MM.1S (cell line): ENCODE measurements at regions not wholly inside any gene's neighbourhood (a gene's known extent, or its start where the extent isn't known, plus 50 kb on each side); places are given as distances from the start of the nearest gene placed in this dataset.

Experiments used
- DNase-seq: peaks from one replicate; pipeline ENCODE4 v3.0.0-alpha.2; 2015
- H2AFZ ChIP-seq: fragments of 300-600 bp; sonication (generic); 2 replicates; pipeline ENCODE4 v1.6.0; 2016; ENCODE audit warnings: antibody characterized with exemption, low read length
- H3F3A ChIP-seq: fragments of 300-600 bp; sonication (generic); 2 replicates; pipeline ENCODE4 v1.6.1; 2016; ENCODE audit warnings: mild to moderate bottlenecking, antibody characterized with exemption, low read length, moderate library complexity, mixed read lengths; ENCODE audit not compliant: insufficient read depth
- H3K27ac ChIP-seq: fragments of 300-600 bp; sonication (generic); 2 replicates; pipeline ENCODE4 v1.5.1; 2016; ENCODE audit warnings: mild to moderate bottlenecking, low read length
- H3K27me3 ChIP-seq: fragments of 300-600 bp; sonication (generic); replicated peaks from 2 replicates; pipeline ENCODE4 v1.6.0; 2016; ENCODE audit warnings: low read length; ENCODE audit not compliant: insufficient read depth
- H3K36me3 ChIP-seq: fragments of 300-600 bp; sonication (generic); replicated peaks from 2 replicates; pipeline ENCODE4 v1.6.1; 2016; ENCODE audit warnings: mild to moderate bottlenecking, low read length, mixed read lengths; ENCODE audit not compliant: insufficient read depth
- H3K4me1 ChIP-seq: fragments of 300-600 bp; sonication (generic); 2 replicates; pipeline ENCODE4 v1.6.1; 2016; ENCODE audit warnings: low read length, mixed read lengths
- H3K4me2 ChIP-seq: fragments of 300-600 bp; sonication (generic); 2 replicates; pipeline ENCODE4 v1.6.0; 2016; ENCODE audit warnings: low read depth, low read length
- H3K4me3 ChIP-seq: fragments of 300-600 bp; sonication (generic); 2 replicates; pipeline ENCODE4 v1.5.1; 2016; ENCODE audit warnings: low read length, mixed read lengths
- H3K79me2 ChIP-seq: fragments of 300-600 bp; sonication (generic); 2 replicates; pipeline ENCODE4 v1.6.1; 2016; ENCODE audit warnings: mixed run types, low read length, mixed read lengths
- H3K9ac ChIP-seq: fragments of 300-600 bp; sonication (generic); 2 replicates; pipeline ENCODE4 v1.6.1; 2016; ENCODE audit warnings: low read length, mixed read lengths
- H3K9me2 ChIP-seq: fragments of 300-600 bp; sonication (generic); replicated peaks from 2 replicates; pipeline ENCODE4 v1.6.1; 2016; ENCODE audit warnings: mild to moderate bottlenecking, low read length, mixed read lengths; ENCODE audit not compliant: insufficient read depth
- H3K9me3 ChIP-seq: fragments of 300-600 bp; sonication (generic); replicated peaks from 2 replicates; pipeline ENCODE4 v1.6.1; 2016; ENCODE audit warnings: mild to moderate bottlenecking, low read length, mixed read lengths; ENCODE audit not compliant: insufficient read depth
- H4K20me1 ChIP-seq: fragments of 300-600 bp; sonication (generic); 2 replicates; pipeline ENCODE4 v1.6.1; 2016; ENCODE audit warnings: mild to moderate bottlenecking, low read length, moderate library complexity, mixed read lengths; ENCODE audit not compliant: insufficient read depth
- CTCF ChIP-seq: fragments of 300-600 bp; sonication (generic); IDR thresholded peaks from 2 replicates; pipeline ENCODE4 v1.5.1; 2016; ENCODE audit warnings: antibody characterized with exemption, low read length, mixed read lengths
- EZH2 ChIP-seq: fragments of 300-600 bp; sonication (generic); optimal IDR thresholded peaks from 2 replicates; pipeline ENCODE3; 2017; ENCODE audit warnings: low read depth, mild to moderate bottlenecking, antibody characterized with exemption, low read length, mixed read lengths
- EZH2phosphoT487 ChIP-seq: fragments of 300-600 bp; sonication (generic); IDR thresholded peaks from 2 replicates; pipeline ENCODE4 v1.6.1; 2018; ENCODE audit warnings: antibody characterized with exemption, low read length

GRCh38 chr18:53780666-53781065 lies 443.8 kb downstream of the MBD2 start:
- H3K4me2 ChIP-seq, result 0 out of 2 replicates have a peak overlapping the region, but pooled peaks have one; percentile 12

DNA sequence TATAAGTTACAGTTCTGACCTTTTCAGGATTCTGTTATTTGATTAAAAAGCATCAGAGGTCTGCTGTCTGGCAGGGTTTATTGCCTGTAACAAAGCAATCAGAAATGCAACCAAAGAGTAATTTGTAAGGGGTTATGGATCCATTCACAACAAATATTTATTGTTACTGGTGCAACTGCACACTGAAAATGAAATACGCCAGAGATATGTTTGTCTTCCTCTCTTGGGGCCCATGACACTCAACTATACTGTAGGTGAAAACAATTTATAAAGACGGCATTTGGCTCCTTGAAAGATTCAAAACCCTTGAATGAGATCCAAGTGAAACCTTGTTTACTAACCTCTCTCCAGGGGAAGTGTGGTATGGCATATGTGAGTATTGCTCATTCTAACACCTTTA lies 452.2 kb downstream of the MBD2 start:
- Histone ChIP-seq H3K27me3 (no peaks in the 10 kb centered on the region), H4K20me1 (no peaks in the 10 kb centered on the region), H3K4me2 (no peak overlapping the region), H3K27ac (no peak overlapping the region), H3K9ac (no peak overlapping the region), H3K9me3 (no peaks in the 10 kb centered on the region), H3K9me2 (no peaks in the 10 kb centered on the region), H2AFZ (no peak overlapping the region), H3F3A (no peaks in the 10 kb centered on the region), H3K36me3 (no peaks in the 10 kb centered on the region), H3K4me3 (no peak overlapping the region), H3K79me2 (no peaks in the 10 kb centered on the region), H3K4me1 (no peaks in the 10 kb centered on the region)
- DNase-seq, result no peak
- TF ChIP-seq EZH2 (no peak), EZH2phosphoT487 (no peak), CTCF (no peak)

More at GRCh38 chr18:53780666-53781065, 443.8 kb downstream of the MBD2 start:
- Histone ChIP-seq H2AFZ (no peak overlapping the region), H3K36me3 (no peaks in the 10 kb centered on the region), H3K79me2 (no peaks in the 10 kb centered on the region), H3K4me1 (peaks cover 17% of the 10 kb centered on the region), H4K20me1 (no peaks in the 10 kb centered on the region), H3K4me3 (no peak overlapping the region), H3K9me3 (no peaks in the 10 kb centered on the region), H3F3A (no peaks in the 10 kb centered on the region), H3K27ac (no peak overlapping the region; the same call in 1 of the 2 replicates), H3K9ac (no peak overlapping the region), H3K27me3 (no peaks in the 10 kb centered on the region), H3K9me2 (no peaks in the 10 kb centered on the region)
- DNase-seq, result peak; percentile 36
- TF ChIP-seq CTCF, result no peak
- no peak for TF ChIP-seq EZH2
- no peak for TF ChIP-seq EZH2phosphoT487

- Histone ChIP-seq H3K79me2 (no peaks in the 10 kb centered on the region), H3F3A (no peaks in the 10 kb centered on the region), H3K27me3 (no peaks in the 10 kb centered on the region), H3K4me1 (no peaks in the 10 kb centered on the region), H3K9me2 (no peaks in the 10 kb centered on the region), H3K27ac (no peak overlapping the region), H3K9me3 (no peaks in the 10 kb centered on the region), H2AFZ (no peak overlapping the region), H3K36me3 (no peaks in the 10 kb centered on the region), H3K4me2 (no peak overlapping the region), H3K9ac (no peak overlapping the region), H4K20me1 (no peaks in the 10 kb centered on the region), H3K4me3 (no peak overlapping the region)
- DNase-seq, result no peak
- TF ChIP-seq EZH2phosphoT487 (no peak), EZH2 (no peak), CTCF (no peak)
Observed at GRCh38 chr18:53771664-53772063, 452.8 kb downstream of the MBD2 start.
